ENCODE measurements at regions not wholly inside any gene's neighbourhood (a gene's known extent, or its start where the extent isn't known, plus 50 kb on each side); places are given as distances from the start of the nearest gene placed in this dataset.
"Not testable (repeated sequence)": the region's sequence is repeated elsewhere in the genome, so short reads cannot be mapped to it uniquely, and the experiment has no call there.

- Histone ChIP-seq H3K27ac (ENCODE audit: low read depth, low read length) (no peak overlapping the region), H3K4me1 (ENCODE audit: insufficient read depth, low read length) (no peaks in the 10 kb centered on the region), H3K9ac (ENCODE audit: low read length) (no peak overlapping the region), H3K36me3 (ENCODE audit: insufficient read depth, low read length) (no peaks in the 10 kb centered on the region), H3K9me3 (ENCODE audit: low read length) (no peaks in the 10 kb centered on the region), H3K27me3 (ENCODE audit: control insufficient read depth in 1 of 2, insufficient read depth in 2 of 2, low read length in 2 of 2) (no peaks in the 10 kb centered on the region), H3K4me3 (ENCODE audit: low read depth in 1 of 2, low read length in 2 of 2) (no peak overlapping the region)
These were observed 245.2 kb downstream of the CYRIA start for GRCh38 chr2:16420421-16420820.

DNA sequence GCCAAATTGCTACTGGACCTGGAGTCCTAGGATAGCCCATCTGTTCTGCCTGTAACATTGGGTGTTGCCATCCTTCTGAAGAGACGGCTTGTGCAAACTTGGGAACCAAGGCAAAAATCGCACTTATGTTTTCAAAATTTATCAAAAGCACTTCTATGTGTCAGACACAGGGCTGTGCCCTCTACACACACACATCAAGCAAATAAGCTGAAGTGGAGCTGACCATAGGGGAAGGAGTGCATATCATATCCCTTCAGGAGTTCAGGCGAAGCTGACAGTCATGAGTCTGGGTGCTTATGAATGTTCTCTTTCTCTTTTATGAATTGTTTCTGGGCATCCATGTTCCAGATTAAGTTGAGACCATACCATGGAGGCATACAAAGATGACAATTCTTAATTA, 247.9 kb downstream of the CYRIA start:
- H3K27ac ChIP-seq (ENCODE audit: low read depth, low read length) = no peak overlapping the region
- no peaks in the 10 kb centered on the region for H3K9me3 ChIP-seq (ENCODE audit: low read length)
- no peak overlapping the region for H3K4me3 ChIP-seq (ENCODE audit: low read depth in 1 of 2, low read length in 2 of 2)
- no peaks in the 10 kb centered on the region for H3K36me3 ChIP-seq (ENCODE audit: insufficient read depth, low read length)
- no peaks in the 10 kb centered on the region for H3K4me1 ChIP-seq (ENCODE audit: insufficient read depth, low read length)
- H3K9ac ChIP-seq (ENCODE audit: low read length) = no peak overlapping the region
- H3K27me3 ChIP-seq (ENCODE audit: control insufficient read depth in 1 of 2, insufficient read depth in 2 of 2, low read length in 2 of 2) = no peaks in the 10 kb centered on the region

DNA sequence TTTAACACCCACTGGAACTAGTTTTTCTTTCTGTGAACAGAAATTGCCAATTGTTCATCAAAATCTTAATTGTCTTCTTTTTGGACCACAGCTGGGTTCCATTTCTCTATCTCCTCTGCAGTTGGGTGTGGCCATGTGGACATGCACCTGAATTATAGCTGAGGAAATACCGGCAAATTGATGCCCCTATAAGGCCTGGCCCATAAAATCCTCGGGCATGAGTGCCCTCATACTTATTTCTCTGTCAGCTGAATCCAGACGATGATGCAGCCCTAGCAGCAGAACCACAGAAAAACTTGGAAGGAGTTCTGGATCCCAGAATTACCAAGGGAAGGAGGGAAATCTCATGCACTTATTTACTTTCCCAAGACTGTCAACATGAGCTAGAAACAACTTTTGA, 249.0 kb downstream of the CYRIA start:
- H3K9me3 ChIP-seq (ENCODE audit: low read length) = no peaks in the 10 kb centered on the region
- H3K36me3 ChIP-seq (ENCODE audit: insufficient read depth, low read length) = no peaks in the 10 kb centered on the region
- no peak overlapping the region for H3K4me3 ChIP-seq (ENCODE audit: low read depth in 1 of 2, low read length in 2 of 2)
- no peaks in the 10 kb centered on the region for H3K4me1 ChIP-seq (ENCODE audit: insufficient read depth, low read length)
- H3K9ac ChIP-seq (ENCODE audit: low read length) = no peak overlapping the region
- no peaks in the 10 kb centered on the region for H3K27me3 ChIP-seq (ENCODE audit: control insufficient read depth in 1 of 2, insufficient read depth in 2 of 2, low read length in 2 of 2)
- H3K27ac ChIP-seq (ENCODE audit: low read depth, low read length) = no peak overlapping the region

- H3K4me3 ChIP-seq (ENCODE audit: low read depth in 1 of 2, low read length in 2 of 2); H3K27me3 ChIP-seq (ENCODE audit: control insufficient read depth in 1 of 2, insufficient read depth in 2 of 2, low read length in 2 of 2); H3K27ac ChIP-seq (ENCODE audit: low read depth, low read length); H3K9ac ChIP-seq (ENCODE audit: low read length); H3K9me3 ChIP-seq (ENCODE audit: low read length); H3K4me1 ChIP-seq (ENCODE audit: insufficient read depth, low read length); H3K36me3 ChIP-seq (ENCODE audit: insufficient read depth, low read length): not testable (repeated sequence)
These were observed 249.8 kb downstream of the CYRIA start for GRCh38 chr2:16415861-16416260.

- Histone ChIP-seq H3K27ac (ENCODE audit: low read depth, low read length) (no peak overlapping the region), H3K4me3 (ENCODE audit: low read depth in 1 of 2, low read length in 2 of 2) (no peak overlapping the region), H3K9me3 (ENCODE audit: low read length) (no peaks in the 10 kb centered on the region), H3K4me1 (ENCODE audit: insufficient read depth, low read length) (no peaks in the 10 kb centered on the region), H3K27me3 (ENCODE audit: control insufficient read depth in 1 of 2, insufficient read depth in 2 of 2, low read length in 2 of 2) (no peaks in the 10 kb centered on the region), H3K9ac (ENCODE audit: low read length) (no peak overlapping the region), H3K36me3 (ENCODE audit: insufficient read depth, low read length) (no peaks in the 10 kb centered on the region)
These were observed 251.7 kb downstream of the CYRIA start for GRCh38 chr2:16413947-16414346.

DNA sequence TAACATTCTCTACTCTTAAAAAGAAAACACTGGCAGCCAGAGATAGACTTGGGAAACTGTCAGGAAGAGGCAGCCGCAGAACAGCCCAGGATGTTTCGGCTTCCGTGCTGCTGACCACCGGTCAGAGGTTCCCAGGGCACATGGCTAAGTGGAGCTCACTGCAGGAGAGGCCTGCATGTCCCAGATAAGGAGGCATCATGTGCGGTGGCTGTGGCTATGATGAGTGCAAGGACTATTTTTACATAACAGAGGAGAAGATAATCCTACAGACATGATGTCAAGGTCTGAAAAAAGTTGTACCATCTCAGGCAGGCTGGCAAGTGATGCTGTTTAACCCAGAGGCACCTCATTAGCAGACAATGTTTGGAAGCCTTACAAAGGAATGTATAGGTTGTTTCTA, 252.3 kb downstream of the CYRIA start:
- Histone ChIP-seq H3K9ac (ENCODE audit: low read length) (no peak overlapping the region), H3K36me3 (ENCODE audit: insufficient read depth, low read length) (no peaks in the 10 kb centered on the region), H3K4me3 (ENCODE audit: low read depth in 1 of 2, low read length in 2 of 2) (no peak overlapping the region), H3K4me1 (ENCODE audit: insufficient read depth, low read length) (no peaks in the 10 kb centered on the region), H3K9me3 (ENCODE audit: low read length) (no peaks in the 10 kb centered on the region), H3K27ac (ENCODE audit: low read depth, low read length) (no peak overlapping the region), H3K27me3 (ENCODE audit: control insufficient read depth in 1 of 2, insufficient read depth in 2 of 2, low read length in 2 of 2) (no peaks in the 10 kb centered on the region)

GRCh38 chr2:16412321-16413030, 253.2 kb downstream of the CYRIA start:
- Histone ChIP-seq H3K36me3 (ENCODE audit: insufficient read depth, low read length) (no peaks in the 10 kb centered on the region), H3K9me3 (ENCODE audit: low read length) (no peaks in the 10 kb centered on the region), H3K27me3 (ENCODE audit: control insufficient read depth in 1 of 2, insufficient read depth in 2 of 2, low read length in 2 of 2) (no peaks in the 10 kb centered on the region), H3K4me3 (ENCODE audit: low read depth in 1 of 2, low read length in 2 of 2) (no peak overlapping the region), H3K9ac (ENCODE audit: low read length) (no peak overlapping the region), H3K27ac (ENCODE audit: low read depth, low read length) (no peak overlapping the region), H3K4me1 (ENCODE audit: insufficient read depth, low read length) (no peaks in the 10 kb centered on the region)

GRCh38 chr2:16411788-16412187, 253.8 kb downstream of the CYRIA start:
- Histone ChIP-seq H3K4me1 (ENCODE audit: insufficient read depth, low read length) (no peaks in the 10 kb centered on the region), H3K36me3 (ENCODE audit: insufficient read depth, low read length) (no peaks in the 10 kb centered on the region), H3K27ac (ENCODE audit: low read depth, low read length) (no peak overlapping the region), H3K4me3 (ENCODE audit: low read depth in 1 of 2, low read length in 2 of 2) (no peak overlapping the region), H3K27me3 (ENCODE audit: control insufficient read depth in 1 of 2, insufficient read depth in 2 of 2, low read length in 2 of 2) (no peaks in the 10 kb centered on the region), H3K9me3 (ENCODE audit: low read length) (no peaks in the 10 kb centered on the region), H3K9ac (ENCODE audit: low read length) (no peak overlapping the region)

DNA sequence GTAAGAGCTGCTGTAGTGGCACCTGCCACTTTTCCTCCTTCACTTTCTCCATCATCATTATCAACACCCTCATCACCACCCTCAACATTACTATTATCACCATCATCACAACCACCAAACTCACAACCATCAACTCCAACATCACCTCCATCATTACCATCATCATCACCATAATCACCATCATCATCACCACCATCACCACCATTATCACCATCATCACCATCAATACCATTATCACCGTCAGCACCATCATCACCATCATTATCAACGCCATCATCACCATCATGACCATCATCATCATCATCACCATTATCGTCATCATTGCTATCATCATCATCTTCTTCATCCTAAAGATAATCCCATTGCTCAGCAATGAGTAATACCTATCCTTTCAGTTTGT, 255.8 kb downstream of the CYRIA start:
- no peaks in the 10 kb centered on the region for H3K36me3 ChIP-seq (ENCODE audit: insufficient read depth, low read length)
- no peaks in the 10 kb centered on the region for H3K4me1 ChIP-seq (ENCODE audit: insufficient read depth, low read length)
- H3K9me3 ChIP-seq (ENCODE audit: low read length) = no peaks in the 10 kb centered on the region
- no peak overlapping the region for H3K4me3 ChIP-seq (ENCODE audit: low read depth in 1 of 2, low read length in 2 of 2)
- H3K9ac ChIP-seq (ENCODE audit: low read length) = no peak overlapping the region
- H3K27me3 ChIP-seq (ENCODE audit: control insufficient read depth in 1 of 2, insufficient read depth in 2 of 2, low read length in 2 of 2) = no peaks in the 10 kb centered on the region
- no peak overlapping the region for H3K27ac ChIP-seq (ENCODE audit: low read depth, low read length)

GRCh38 chr2:16409006-16409390, 256.6 kb downstream of the CYRIA start:
- Histone ChIP-seq H3K27ac (ENCODE audit: low read depth, low read length) (no peak overlapping the region), H3K9ac (ENCODE audit: low read length) (no peak overlapping the region), H3K27me3 (ENCODE audit: control insufficient read depth in 1 of 2, insufficient read depth in 2 of 2, low read length in 2 of 2) (no peaks in the 10 kb centered on the region), H3K4me3 (ENCODE audit: low read depth in 1 of 2, low read length in 2 of 2) (no peak overlapping the region), H3K9me3 (ENCODE audit: low read length) (no peaks in the 10 kb centered on the region), H3K36me3 (ENCODE audit: insufficient read depth, low read length) (no peaks in the 10 kb centered on the region), H3K4me1 (ENCODE audit: insufficient read depth, low read length) (no peaks in the 10 kb centered on the region)

- Histone ChIP-seq H3K4me3 (ENCODE audit: low read depth in 1 of 2, low read length in 2 of 2) (no peak overlapping the region), H3K9me3 (ENCODE audit: low read length) (no peaks in the 10 kb centered on the region), H3K27ac (ENCODE audit: low read depth, low read length) (no peak overlapping the region), H3K4me1 (ENCODE audit: insufficient read depth, low read length) (no peaks in the 10 kb centered on the region), H3K36me3 (ENCODE audit: insufficient read depth, low read length) (no peaks in the 10 kb centered on the region), H3K27me3 (ENCODE audit: control insufficient read depth in 1 of 2, insufficient read depth in 2 of 2, low read length in 2 of 2) (no peaks in the 10 kb centered on the region), H3K9ac (ENCODE audit: low read length) (no peak overlapping the region)
These were observed 257.2 kb downstream of the CYRIA start for GRCh38 chr2:16408331-16409005.

DNA sequence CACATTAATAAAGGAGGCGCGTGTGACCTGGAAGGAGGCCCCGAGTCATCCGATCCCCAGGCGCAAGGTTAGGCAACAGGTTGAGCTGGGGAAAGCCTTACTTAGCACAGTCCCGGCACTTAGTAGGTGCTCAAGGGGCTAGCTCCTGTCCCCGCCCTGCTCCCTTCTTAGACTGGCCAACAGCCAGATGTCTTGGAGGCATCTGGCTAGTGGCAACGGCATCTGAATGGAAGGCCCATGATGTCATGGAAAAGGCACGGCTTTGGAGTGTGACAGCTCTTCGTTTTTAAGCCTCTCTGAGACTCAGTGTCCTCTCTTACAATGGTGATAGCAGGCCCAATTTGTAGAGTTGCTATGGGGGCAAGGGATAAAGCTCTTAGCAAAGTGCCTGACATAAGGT, 258.3 kb downstream of the CYRIA start:
- Histone ChIP-seq H3K9ac (ENCODE audit: low read length) (no peak overlapping the region), H3K4me3 (ENCODE audit: low read depth in 1 of 2, low read length in 2 of 2) (no peak overlapping the region), H3K9me3 (ENCODE audit: low read length) (no peaks in the 10 kb centered on the region), H3K27me3 (ENCODE audit: control insufficient read depth in 1 of 2, insufficient read depth in 2 of 2, low read length in 2 of 2) (no peaks in the 10 kb centered on the region), H3K27ac (ENCODE audit: low read depth, low read length) (no peak overlapping the region), H3K4me1 (ENCODE audit: insufficient read depth, low read length) (no peaks in the 10 kb centered on the region), H3K36me3 (ENCODE audit: insufficient read depth, low read length) (no peaks in the 10 kb centered on the region)
